Calu3 (cell line): ENCODE measurements at regions not wholly inside any gene's neighbourhood (a gene's known extent, or its start where the extent isn't known, plus 50 kb on each side); places are given as distances from the start of the nearest gene placed in this dataset.

Source experiments
- BruUV-seq: library from RNA; stranded (reverse); fragments of 400-500 nt; replicated peaks from 2 replicates; lab custom pipeline; 2021; lab: Mats Ljungman, UMichigan
- CTCF ChIA-PET: fragments of 300-600 bp; sonication (Branson Sonifier 250); formaldehyde crosslinking; loops from one replicate; lab custom pipeline; 2022; ENCODE audit warnings: antibody characterized with exemption; lab: Charles Lee
- DNase-seq: peaks from one replicate; pipeline ENCODE4 v3.0.0; 2022
- H3K27ac Mint-ChIP-seq: one replicate; pipeline ENCODE4 v1.8.0; 2022; ENCODE audit warnings: mixed read lengths; ENCODE audit not compliant: unreplicated experiment
- H3K27me3 Mint-ChIP-seq: one replicate; pipeline ENCODE4 v1.8.0; 2022; ENCODE audit warnings: mixed read lengths; ENCODE audit not compliant: unreplicated experiment
- H3K36me3 Mint-ChIP-seq: one replicate; pipeline ENCODE4 v1.8.0; 2022; ENCODE audit warnings: mild to moderate bottlenecking, moderate library complexity, mixed read lengths; ENCODE audit not compliant: insufficient read depth, unreplicated experiment
- H3K4me1 Mint-ChIP-seq: one replicate; pipeline ENCODE4 v1.8.0; 2022; ENCODE audit warnings: mild to moderate bottlenecking, low read depth, mixed read lengths; ENCODE audit not compliant: unreplicated experiment
- H3K4me3 Mint-ChIP-seq: one replicate; pipeline ENCODE4 v1.8.0; 2022; ENCODE audit warnings: mild to moderate bottlenecking, low read depth, moderate library complexity, mixed read lengths; ENCODE audit not compliant: unreplicated experiment
- H3K9me3 Mint-ChIP-seq: one replicate; pipeline ENCODE4 v1.8.0; 2022; ENCODE audit warnings: low read depth, mixed read lengths; ENCODE audit not compliant: unreplicated experiment
- intact Hi-C: fragments of 100-400 bp; cut with micrococcal nuclease; formaldehyde crosslinking; loops from one replicate; pipeline ENCODE4 v1.10.0; 2022; ENCODE audit not compliant: unreplicated experiment
- TF ChIP-seq, protein P1 (sequence below): fragments of 200-600 bp; IDR thresholded peaks from one replicate; pipeline ENCODE4 v1.8.0; 2022; ENCODE audit warnings: antibody characterized with exemption; ENCODE audit not compliant: unreplicated experiment

DNA sequence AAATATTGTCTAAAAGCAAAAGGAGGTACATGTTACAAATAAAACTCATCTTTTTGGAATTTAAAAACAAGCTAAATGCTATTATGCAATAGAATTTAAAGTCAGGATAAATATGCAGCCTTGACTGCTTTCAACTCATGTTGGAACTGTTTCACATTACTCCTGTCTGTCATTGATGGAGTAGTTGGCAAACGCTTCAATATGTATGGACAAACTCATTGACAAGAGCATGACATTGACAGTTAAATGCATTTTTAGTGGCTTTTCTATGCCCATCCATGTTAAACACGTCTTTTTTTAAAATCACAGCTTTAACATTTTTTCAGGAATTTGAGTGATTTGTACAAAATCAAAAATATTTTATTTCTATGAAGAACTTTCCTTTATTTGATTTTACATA lies 1560.5 kb downstream of the KCNT2 start:
- Mint-ChIP-seq H3K9me3 (no peaks in the 10 kb centered on the region), H3K36me3 (no peaks in the 10 kb centered on the region), H3K4me1 (no peaks in the 10 kb centered on the region), H3K4me3 (no peak overlapping the region), H3K27me3 (no peaks in the 10 kb centered on the region), H3K27ac (no peak overlapping the region)
- BruUV-seq, result no TSS peak
- CTCF ChIA-PET, result no interaction called here
- TF ChIP-seq, protein P1, sequence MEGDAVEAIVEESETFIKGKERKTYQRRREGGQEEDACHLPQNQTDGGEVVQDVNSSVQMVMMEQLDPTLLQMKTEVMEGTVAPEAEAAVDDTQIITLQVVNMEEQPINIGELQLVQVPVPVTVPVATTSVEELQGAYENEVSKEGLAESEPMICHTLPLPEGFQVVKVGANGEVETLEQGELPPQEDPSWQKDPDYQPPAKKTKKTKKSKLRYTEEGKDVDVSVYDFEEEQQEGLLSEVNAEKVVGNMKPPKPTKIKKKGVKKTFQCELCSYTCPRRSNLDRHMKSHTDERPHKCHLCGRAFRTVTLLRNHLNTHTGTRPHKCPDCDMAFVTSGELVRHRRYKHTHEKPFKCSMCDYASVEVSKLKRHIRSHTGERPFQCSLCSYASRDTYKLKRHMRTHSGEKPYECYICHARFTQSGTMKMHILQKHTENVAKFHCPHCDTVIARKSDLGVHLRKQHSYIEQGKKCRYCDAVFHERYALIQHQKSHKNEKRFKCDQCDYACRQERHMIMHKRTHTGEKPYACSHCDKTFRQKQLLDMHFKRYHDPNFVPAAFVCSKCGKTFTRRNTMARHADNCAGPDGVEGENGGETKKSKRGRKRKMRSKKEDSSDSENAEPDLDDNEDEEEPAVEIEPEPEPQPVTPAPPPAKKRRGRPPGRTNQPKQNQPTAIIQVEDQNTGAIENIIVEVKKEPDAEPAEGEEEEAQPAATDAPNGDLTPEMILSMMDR, result no peak
- DNase-seq, result no peak
- intact Hi-C loops, result no loop called here

DNA sequence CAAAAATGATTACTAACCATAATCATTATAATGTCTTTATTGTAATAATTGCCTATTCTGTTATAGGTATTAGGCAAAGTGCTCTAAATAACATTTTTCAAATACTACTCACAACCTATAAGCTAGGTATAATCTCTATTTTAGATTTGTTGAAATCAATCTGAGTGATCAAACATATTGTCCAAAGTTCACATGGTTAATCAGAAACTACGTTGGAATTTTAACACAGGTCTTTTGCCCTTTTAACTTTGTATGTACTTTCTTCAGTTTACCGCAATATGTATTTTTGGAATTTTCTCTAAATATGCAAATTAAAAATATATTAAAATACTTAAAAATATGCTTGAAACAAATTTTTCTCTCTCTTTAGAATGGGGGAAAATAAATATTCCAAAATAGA lies 1563.2 kb downstream of the KCNT2 start:
- no TSS peak for BruUV-seq
- H3K27ac Mint-ChIP-seq, result no peak overlapping the region
- H3K4me1 Mint-ChIP-seq, result no peaks in the 10 kb centered on the region
- no peak for DNase-seq
- no peaks in the 10 kb centered on the region for H3K27me3 Mint-ChIP-seq
- CTCF ChIA-PET, result interaction anchor here (0.6 kb wide), 1 partner anchor 464 kb away, joined by 8 read pairs; no protein-coding TSS in a partner anchor
- TF ChIP-seq, protein P1, result no peak
- no peaks in the 10 kb centered on the region for H3K36me3 Mint-ChIP-seq
- no peaks in the 10 kb centered on the region for H3K9me3 Mint-ChIP-seq
- H3K4me3 Mint-ChIP-seq, result no peak overlapping the region
- intact Hi-C loops, result no loop called here

DNA sequence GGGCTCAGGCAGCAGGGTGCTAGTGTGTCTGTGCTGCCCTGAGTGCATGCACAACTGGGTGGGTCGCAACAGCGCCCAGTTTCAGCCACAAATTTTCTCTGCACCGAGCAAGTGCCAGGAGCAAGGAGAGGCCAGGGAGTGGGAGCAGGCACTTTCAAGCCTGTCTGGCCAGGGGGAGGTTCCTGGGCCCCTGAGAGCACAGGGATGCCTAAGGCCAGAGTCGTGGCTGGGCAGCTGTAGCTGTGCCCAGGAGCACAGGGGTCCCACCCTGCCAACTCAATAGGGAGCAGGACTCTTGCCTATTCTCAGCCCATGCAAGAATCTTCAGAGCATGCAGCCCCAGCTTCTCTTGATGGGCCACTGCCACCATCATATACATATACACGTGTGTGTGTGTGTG lies 1577.4 kb downstream of the KCNT2 start:
- no peak overlapping the region for H3K4me3 Mint-ChIP-seq
- peaks cover 3% of the 10 kb centered on the region for H3K9me3 Mint-ChIP-seq
- no peak for DNase-seq
- no peaks in the 10 kb centered on the region for H3K27me3 Mint-ChIP-seq
- intact Hi-C loops, result no loop called here
- no TSS peak for BruUV-seq
- TF ChIP-seq, protein P1, result no peak
- H3K4me1 Mint-ChIP-seq, result no peaks in the 10 kb centered on the region
- CTCF ChIA-PET, result no interaction called here
- no peak overlapping the region for H3K27ac Mint-ChIP-seq
- no peaks in the 10 kb centered on the region for H3K36me3 Mint-ChIP-seq

DNA sequence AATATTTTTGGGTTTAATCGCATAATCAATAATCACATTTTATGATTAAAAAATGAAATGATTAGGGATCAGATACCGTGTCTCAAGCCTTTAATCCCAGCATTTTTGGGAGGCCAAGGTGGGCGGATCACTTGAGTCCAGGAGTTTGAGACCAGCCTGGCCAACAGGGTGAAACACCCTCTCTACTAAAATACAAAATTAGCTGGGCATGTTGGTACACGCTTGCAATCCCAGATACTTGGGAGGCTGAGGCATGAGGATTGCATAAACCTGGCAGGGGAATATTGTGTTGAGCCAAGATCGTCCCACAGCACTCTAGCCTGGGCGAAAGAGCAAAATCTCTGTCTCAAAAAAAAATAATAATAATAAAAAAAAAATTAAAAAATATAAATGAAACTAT lies 1581.4 kb downstream of the KCNT2 start:
- Mint-ChIP-seq H3K36me3 (no peaks in the 10 kb centered on the region), H3K27ac (no peak overlapping the region), H3K27me3 (no peaks in the 10 kb centered on the region), H3K4me1 (no peaks in the 10 kb centered on the region), H3K9me3 (no peaks in the 10 kb centered on the region), H3K4me3 (no peak overlapping the region)
- DNase-seq, result no peak
- TF ChIP-seq, protein P1, result no peak
- CTCF ChIA-PET, result no interaction called here
- BruUV-seq, result no TSS peak
- intact Hi-C loops, result no loop called here
